Transverse colon (tissue), 4 donors: ENCODE measurements at regions not wholly inside any gene's neighbourhood (a gene's known extent, or its start where the extent isn't known, plus 50 kb on each side); places are given as distances from the start of the nearest gene placed in this dataset.

Source experiments
- DNase-seq: peaks from one replicate; pipeline ENCODE4 v3.0.0-alpha.2; 2019
- H3K27ac ChIP-seq, 4 donors: fragments of 200-600 bp; sonication (generic); 2 replicates each; pipeline ENCODE4 v1.5.1; 2016 to 2018; ENCODE audit warnings: inconsistent platforms in 4 of 4
- H3K27me3 ChIP-seq: fragments of 200-600 bp; sonication (generic); 2 replicates; pipeline ENCODE4 v1.5.1; 2017; ENCODE audit warnings: inconsistent platforms
- H3K36me3 ChIP-seq, 4 donors: fragments of 200-600 bp; sonication (generic); 2 replicates each; pipeline ENCODE4 v1.5.1; 2017 to 2019; ENCODE audit warnings: inconsistent platforms in 4 of 4
- H3K4me1 ChIP-seq, 4 donors: fragments of 200-600 bp; sonication (generic); 2 replicates each; pipeline ENCODE4 v1.5.1; 2017 to 2020; ENCODE audit warnings: inconsistent platforms in 4 of 4
- H3K4me3 ChIP-seq, 4 donors: fragments of 200-600 bp; sonication (generic); 1 replicate in 1 of 4; 2 replicates in 3 of 4; pipeline versions ENCODE4 v1.5.1 to v1.6.1; 2017 to 2019; ENCODE audit warnings: inconsistent platforms in 4 of 4
- H3K9me3 ChIP-seq, 2 donors: fragments of 200-600 bp; sonication (generic); 2 replicates each; pipeline ENCODE4 v1.5.1; 2017 to 2019; ENCODE audit warnings: inconsistent platforms in 2 of 2
- EP300 ChIP-seq: sonication (generic); formaldehyde crosslinking; IDR thresholded peaks from one replicate; pipeline ENCODE4 v1.6.1; 2017; ENCODE audit warnings: antibody characterized with exemption, low read depth
- POLR2A ChIP-seq: fragments of 450-650 bp; IDR thresholded peaks from one replicate; pipeline ENCODE4 v1.6.1; 2016; ENCODE audit warnings: antibody characterized with exemption, mild to moderate bottlenecking, moderate library complexity
- POLR2AphosphoS5 ChIP-seq, 3 donors: sonication (generic); formaldehyde crosslinking; IDR thresholded peaks; one replicate each; pipeline ENCODE4 v1.6.1; 2016; ENCODE audit warnings: antibody characterized with exemption in 3 of 3
- WGBS, 2 donors: methylation state at CpG; one replicate each; pipeline ENCODE4 v1.1.5; 2018; ENCODE audit warnings: low coverage in 1 of 2; 5-methylcytosine and 5-hydroxymethylcytosine counted together
- in situ Hi-C, 4 donors: fragments of 200-750 bp; cut with MboI; loops; one replicate each; pipeline versions ENCODE4 v1.15.0 to v1.15.1; 2017; ENCODE audit warnings: low sequenced_read_pairs in 3 of 4, low pct_ligation_motif_present in 1 of 4, low pct_unique_long_range_greater_than_20kb in 1 of 4
- intact Hi-C: fragments of 100-400 bp; cut with DNase I; formaldehyde crosslinking; loops from one replicate; pipeline ENCODE4 v1.15.1; 2023; ENCODE audit warnings: low total_unique reads
- TF ChIP-seq, protein P1 (sequence below), 5 experiments: fragments of 200-600 bp in 3 of 5; fragments of 450-650 bp in 2 of 5; sonication (generic) in 3 of 5; IDR thresholded peaks; 1 replicate in 2 of 5; 2 replicates in 3 of 5; pipeline ENCODE4 v1.5.1; 2016 to 2017; ENCODE audit warnings: antibody characterized with exemption in 5 of 5, inconsistent platforms in 3 of 5, mild to moderate bottlenecking in 2 of 5, moderate library complexity in 1 of 5

DNA sequence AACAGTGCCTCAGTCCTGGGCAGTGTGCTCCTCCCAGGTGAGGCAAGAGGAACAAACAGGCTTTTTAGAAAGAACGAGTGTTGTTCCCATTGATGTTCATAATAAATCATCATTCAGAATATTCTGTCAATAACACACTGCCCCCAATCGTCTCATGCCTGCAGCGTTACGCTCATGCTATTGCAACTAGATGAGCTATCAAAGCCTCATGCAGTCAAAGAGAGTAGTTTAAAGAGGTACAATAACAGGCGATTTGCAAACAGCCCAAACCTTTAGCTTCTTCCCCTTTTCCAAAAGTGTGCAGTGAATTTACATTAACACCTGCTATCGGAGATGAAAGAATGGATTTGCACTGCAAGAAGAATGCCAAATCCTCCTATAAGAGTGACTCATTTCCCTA is 1164.7 kb upstream of the MAP3K7 start:
- DNase-seq, result no peak
- Histone ChIP-seq H3K9me3 (no peaks in the 10 kb centered on the region), H3K36me3 (no peaks in the 10 kb centered on the region), H3K4me3 (no peak overlapping the region), H3K27me3 (no peaks in the 10 kb centered on the region), H3K27ac (no peak overlapping the region), H3K4me1 (no peaks in the 10 kb centered on the region)
- WGBS, 2 donors, result 70 to 87% methylated on average over 4 to 6 of the region's 6 CpGs
- in situ Hi-C loops (no loop called here), intact Hi-C loops (no loop called here)
- TF ChIP-seq, protein P1, sequence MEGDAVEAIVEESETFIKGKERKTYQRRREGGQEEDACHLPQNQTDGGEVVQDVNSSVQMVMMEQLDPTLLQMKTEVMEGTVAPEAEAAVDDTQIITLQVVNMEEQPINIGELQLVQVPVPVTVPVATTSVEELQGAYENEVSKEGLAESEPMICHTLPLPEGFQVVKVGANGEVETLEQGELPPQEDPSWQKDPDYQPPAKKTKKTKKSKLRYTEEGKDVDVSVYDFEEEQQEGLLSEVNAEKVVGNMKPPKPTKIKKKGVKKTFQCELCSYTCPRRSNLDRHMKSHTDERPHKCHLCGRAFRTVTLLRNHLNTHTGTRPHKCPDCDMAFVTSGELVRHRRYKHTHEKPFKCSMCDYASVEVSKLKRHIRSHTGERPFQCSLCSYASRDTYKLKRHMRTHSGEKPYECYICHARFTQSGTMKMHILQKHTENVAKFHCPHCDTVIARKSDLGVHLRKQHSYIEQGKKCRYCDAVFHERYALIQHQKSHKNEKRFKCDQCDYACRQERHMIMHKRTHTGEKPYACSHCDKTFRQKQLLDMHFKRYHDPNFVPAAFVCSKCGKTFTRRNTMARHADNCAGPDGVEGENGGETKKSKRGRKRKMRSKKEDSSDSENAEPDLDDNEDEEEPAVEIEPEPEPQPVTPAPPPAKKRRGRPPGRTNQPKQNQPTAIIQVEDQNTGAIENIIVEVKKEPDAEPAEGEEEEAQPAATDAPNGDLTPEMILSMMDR (IDR thresholded peaks at IDR 0.05), result no peak
- TF ChIP-seq POLR2A (no peak), POLR2AphosphoS5 (IDR thresholded peaks at IDR 0.05) (no peak)

DNA sequence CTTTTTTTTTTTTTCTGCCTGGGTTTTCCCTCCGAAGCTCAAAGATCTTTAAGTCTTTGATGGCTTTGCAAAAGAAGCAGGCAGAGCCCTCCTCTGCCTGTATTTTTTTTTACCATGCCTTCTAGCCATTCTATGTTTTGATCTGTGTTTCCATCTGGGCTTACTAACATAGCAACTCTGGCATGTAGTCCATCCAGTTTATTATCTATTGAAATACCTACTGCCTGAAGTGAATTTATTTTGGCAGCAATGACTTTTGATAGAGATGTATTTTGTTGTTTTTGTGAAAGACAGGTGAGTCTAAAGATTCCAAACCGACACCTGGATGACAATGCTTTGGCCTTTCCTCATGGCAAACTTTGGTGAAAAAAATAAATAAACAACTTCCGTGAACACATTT is 1157.7 kb upstream of the MAP3K7 start:
- Histone ChIP-seq H3K36me3 (no peaks in the 10 kb centered on the region), H3K4me3 (no peak overlapping the region), H3K4me1 (no peaks in the 10 kb centered on the region), H3K27ac (no peak overlapping the region), H3K27me3 (no peaks in the 10 kb centered on the region), H3K9me3 (no peaks in the 10 kb centered on the region)
- 47 to 57% methylated on average over 3 of the region's 3 CpGs for WGBS, 2 donors
- TF ChIP-seq, protein P1 (IDR thresholded peaks at IDR 0.05), result no peak
- TF ChIP-seq EP300, result no peak
- no peak for TF ChIP-seq POLR2A
- TF ChIP-seq POLR2AphosphoS5 (IDR thresholded peaks at IDR 0.05), result no peak
- intact Hi-C loops, result no loop called here
- DNase-seq, result no peak
- in situ Hi-C loops, result no loop called here

DNA sequence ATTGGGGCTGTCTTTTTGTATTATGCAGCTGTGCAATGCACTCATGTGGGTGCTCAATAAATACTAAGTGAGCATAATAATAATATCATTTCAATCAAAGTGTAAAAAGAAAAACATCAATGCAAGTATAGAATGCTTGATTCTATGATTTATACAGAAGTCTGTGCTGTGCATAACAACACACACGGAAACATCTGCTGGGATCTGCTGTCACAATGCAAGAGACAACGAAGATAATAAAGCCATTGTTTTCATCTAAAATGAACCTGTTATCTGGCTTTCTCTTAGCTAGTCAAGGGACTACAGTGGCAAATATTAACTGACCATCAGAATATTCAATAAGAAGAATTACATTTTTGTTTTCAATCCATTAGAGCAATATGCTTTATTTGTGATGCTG is 1156.9 kb upstream of the MAP3K7 start:
- Histone ChIP-seq H3K27me3 (no peaks in the 10 kb centered on the region), H3K4me1 (no peaks in the 10 kb centered on the region), H3K27ac (no peak overlapping the region), H3K4me3 (no peak overlapping the region), H3K9me3 (no peaks in the 10 kb centered on the region), H3K36me3 (no peaks in the 10 kb centered on the region)
- intact Hi-C loops, result no loop called here
- in situ Hi-C loops, result no loop called here
- whole genome bisulfite sequencing, 2 donors, result 63 to 66% methylated on average over 2 of the region's 2 CpGs
- no peak for DNase-seq
- TF ChIP-seq POLR2A, result no peak
- no peak for TF ChIP-seq POLR2AphosphoS5 (IDR thresholded peaks at IDR 0.05)
- TF ChIP-seq EP300, result no peak
- TF ChIP-seq, protein P1 (IDR thresholded peaks at IDR 0.05), result no peak

DNA sequence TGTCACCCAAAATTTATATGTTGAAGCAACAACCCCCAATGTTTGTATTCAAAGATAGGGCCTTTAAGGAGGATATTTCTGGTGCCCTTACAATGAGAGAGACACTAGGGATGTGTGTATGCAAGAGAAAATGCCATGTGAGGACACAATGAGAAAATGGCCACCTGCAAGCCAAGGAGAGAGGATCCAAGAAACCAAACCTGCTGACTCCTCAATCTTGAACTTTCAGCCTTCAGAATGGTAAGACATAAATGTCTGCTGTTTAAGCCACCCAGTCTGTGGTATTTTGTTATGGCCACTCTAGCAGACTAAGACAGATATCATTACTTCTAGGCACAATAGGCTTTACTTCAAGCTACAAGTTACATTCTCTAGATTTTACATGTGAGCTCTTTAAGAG is 1145.1 kb upstream of the MAP3K7 start:
- no peak overlapping the region for H3K27ac ChIP-seq
- intact Hi-C loops, result no loop called here
- in situ Hi-C loops, result no loop called here

More for the DNA sequence above, 1145.1 kb upstream of the MAP3K7 start:
- Histone ChIP-seq H3K27me3 (no peaks in the 10 kb centered on the region), H3K4me1 (no peaks in the 10 kb centered on the region), H3K4me3 (no peak overlapping the region), H3K9me3 (no peaks in the 10 kb centered on the region), H3K36me3 (no peaks in the 10 kb centered on the region)
- TF ChIP-seq POLR2AphosphoS5 (IDR thresholded peaks at IDR 0.05) (no peak), POLR2A (no peak), EP300 (no peak)
- TF ChIP-seq, protein P1 (IDR thresholded peaks at IDR 0.05), result no peak
- DNase-seq, result no peak
